Choroid plexus epithelial cell (primary cell): ENCODE measurements at regions not wholly inside any gene's neighbourhood (a gene's known extent, or its start where the extent isn't known, plus 50 kb on each side); places are given as distances from the start of the nearest gene placed in this dataset.

Experiments used
- DNase-seq: peaks from one replicate; pipeline ENCODE4 v3.0.0-alpha.2; 2010; ENCODE audit warnings: low read depth
- H3K4me3 ChIP-seq: 2 replicates; pipeline ENCODE4 v1.5.1; 2011; ENCODE audit warnings: low read depth, mild to moderate bottlenecking, control low read depth, low read length, moderate library complexity
- CTCF ChIP-seq: conservative IDR thresholded peaks from 2 replicates; pipeline ENCODE4 v1.5.1; 2011; ENCODE audit warnings: low read depth, mild to moderate bottlenecking, control low read depth, inconsistent platforms, low read length, moderate library complexity

GRCh38 chr5:129395247-129395646 lies 64.9 kb upstream of the ADAMTS19 start:
- no peak overlapping the region for H3K4me3 ChIP-seq
- DNase-seq = no peak
- TF ChIP-seq CTCF = no peak

GRCh38 chr5:129398026-129398678 lies 61.9 kb upstream of the ADAMTS19 start:
- no peak for TF ChIP-seq CTCF

GRCh38 chr5:129399069-129399468 lies 61.0 kb upstream of the ADAMTS19 start:
- TF ChIP-seq CTCF = no peak
- DNase-seq = no peak
- no peak overlapping the region for H3K4me3 ChIP-seq

More at GRCh38 chr5:129398026-129398678, 61.9 kb upstream of the ADAMTS19 start:
- DNase-seq = no peak
- H3K4me3 ChIP-seq = no peak overlapping the region

- H3K4me3 ChIP-seq = no peak overlapping the region
- TF ChIP-seq CTCF = peak; percentile 32
- peak; percentile 15 for DNase-seq
These were observed 59.6 kb upstream of the ADAMTS19 start for GRCh38 chr5:129400395-129400983.

- TF ChIP-seq CTCF = no peak
- no peak overlapping the region for H3K4me3 ChIP-seq
- DNase-seq = no peak
These were observed 54.9 kb upstream of the ADAMTS19 start for GRCh38 chr5:129405222-129405621.

- no peak overlapping the region for H3K4me3 ChIP-seq
- DNase-seq = peak; percentile 1
- no peak for TF ChIP-seq CTCF
These were observed 53.7 kb upstream of the ADAMTS19 start for GRCh38 chr5:129406440-129406839.
